Neural progenitor cell (in vitro differentiated cells): ENCODE measurements at regions not wholly inside any gene's neighbourhood (a gene's known extent, or its start where the extent isn't known, plus 50 kb on each side); places are given as distances from the start of the nearest gene placed in this dataset.
A peak's percentile ranks its signal among the peaks of the same experiment; 100 is the strongest.

Source experiments
- DNase-seq: peaks from one replicate; pipeline ENCODE4 v3.0.0-alpha.2; 2016; ENCODE audit warnings: low spot score
- H2AFZ ChIP-seq: fragments of 200-600 bp; sonication (generic); replicated peaks from 2 replicates; pipeline ENCODE4 v1.6.1; 2016; ENCODE audit warnings: antibody characterized with exemption
- H3F3A ChIP-seq: fragments of 200-600 bp; sonication (generic); 2 replicates; pipeline ENCODE4 v1.6.1; 2016; ENCODE audit warnings: antibody characterized with exemption, low read depth
- H3K27ac ChIP-seq: fragments of 200-600 bp; sonication (generic); 2 replicates; pipeline ENCODE4 v1.5.1; 2016; ENCODE audit warnings: mild to moderate bottlenecking
- H3K27me3 ChIP-seq: fragments of 200-600 bp; sonication (generic); 2 replicates; pipeline ENCODE4 v1.6.1; 2016; ENCODE audit warnings: mild to moderate bottlenecking, moderate library complexity
- H3K36me3 ChIP-seq: fragments of 200-600 bp; sonication (generic); 2 replicates; pipeline ENCODE4 v1.5.1; 2016
- H3K4me1 ChIP-seq: fragments of 200-600 bp; sonication (generic); 2 replicates; pipeline ENCODE4 v1.6.1; 2016; ENCODE audit warnings: mixed run types
- H3K4me2 ChIP-seq: fragments of 200-600 bp; sonication (generic); 2 replicates; pipeline ENCODE4 v1.6.1; 2016
- H3K4me3 ChIP-seq: fragments of 200-600 bp; sonication (generic); 2 replicates; pipeline ENCODE4 v1.5.1; 2016
- H3K79me2 ChIP-seq: fragments of 200-600 bp; sonication (generic); 2 replicates; pipeline ENCODE4 v1.6.1; 2016; ENCODE audit warnings: low read depth
- H3K9ac ChIP-seq: fragments of 200-600 bp; sonication (generic); 2 replicates; pipeline ENCODE4 v1.6.1; 2016
- H3K9me3 ChIP-seq: fragments of 200-600 bp; sonication (generic); 2 replicates; pipeline ENCODE4 v1.5.1; 2016; ENCODE audit warnings: low read depth
- H4K20me1 ChIP-seq: fragments of 200-600 bp; sonication (generic); 2 replicates; pipeline ENCODE4 v1.6.1; 2016; ENCODE audit warnings: low read depth
- H3K27ac Mint-ChIP-seq: 3 replicates; pipeline ENCODE4 v1.8.0; 2021; ENCODE audit warnings: mixed read lengths
- H3K27me3 Mint-ChIP-seq: 2 replicates; pipeline ENCODE4 v1.8.0; 2022; ENCODE audit warnings: low read depth, mild to moderate bottlenecking, inconsistent platforms, moderate library complexity, mixed read lengths; ENCODE audit not compliant: insufficient read depth
- H3K36me3 Mint-ChIP-seq: 3 replicates; pipeline ENCODE4 v1.8.0; 2021; ENCODE audit warnings: mixed read lengths
- H3K4me1 Mint-ChIP-seq: 3 replicates; pipeline ENCODE4 v1.8.0; 2021; ENCODE audit warnings: mixed read lengths
- H3K4me3 Mint-ChIP-seq: 3 replicates; pipeline ENCODE4 v1.8.0; 2021; ENCODE audit warnings: mild to moderate bottlenecking, moderate library complexity, mixed read lengths
- H3K9me3 Mint-ChIP-seq: 3 replicates; pipeline ENCODE4 v1.8.0; 2020; ENCODE audit warnings: mixed read lengths
- EZH2 ChIP-seq: fragments of 200-600 bp; sonication (generic); IDR thresholded peaks from 2 replicates; pipeline ENCODE4 v1.6.1; 2017; ENCODE audit warnings: antibody characterized with exemption, mild to moderate bottlenecking, moderate library complexity
- EZH2phosphoT487 ChIP-seq: fragments of 200-600 bp; sonication (generic); IDR thresholded peaks from 2 replicates; pipeline ENCODE4 v1.6.1; 2017; ENCODE audit warnings: antibody characterized with exemption
- TF ChIP-seq, protein P1 (sequence below): fragments of 200-600 bp; sonication (generic); IDR thresholded peaks from 2 replicates; pipeline ENCODE4 v1.5.1; 2017; ENCODE audit warnings: antibody characterized with exemption, mild to moderate bottlenecking

DNA sequence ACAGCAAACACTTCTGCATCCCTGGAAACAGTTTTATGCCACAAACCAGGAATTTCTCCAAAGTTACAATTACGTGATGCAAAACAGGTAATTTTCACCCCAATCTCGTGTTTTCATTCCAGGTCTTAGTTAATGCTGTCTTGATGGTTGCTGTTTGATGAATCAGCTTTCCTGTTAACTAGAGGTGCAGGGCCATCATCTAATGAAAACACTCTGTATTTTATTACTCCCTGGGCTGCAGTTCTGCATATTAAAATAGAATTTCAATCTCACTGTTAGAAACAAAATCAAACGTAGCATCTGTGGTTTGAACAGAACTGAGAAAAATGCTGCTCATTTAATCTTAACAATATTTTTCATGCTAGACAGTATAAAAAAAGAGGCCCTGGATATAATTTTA lies 129.4 kb downstream of the TUSC1 start:
- no peaks in the 10 kb centered on the region for H3F3A ChIP-seq
- no peak overlapping the region for H3K4me2 ChIP-seq
- no peaks in the 10 kb centered on the region for H4K20me1 ChIP-seq
- TF ChIP-seq EZH2phosphoT487 (no peak), EZH2 (no peak)
- TF ChIP-seq, protein P1, sequence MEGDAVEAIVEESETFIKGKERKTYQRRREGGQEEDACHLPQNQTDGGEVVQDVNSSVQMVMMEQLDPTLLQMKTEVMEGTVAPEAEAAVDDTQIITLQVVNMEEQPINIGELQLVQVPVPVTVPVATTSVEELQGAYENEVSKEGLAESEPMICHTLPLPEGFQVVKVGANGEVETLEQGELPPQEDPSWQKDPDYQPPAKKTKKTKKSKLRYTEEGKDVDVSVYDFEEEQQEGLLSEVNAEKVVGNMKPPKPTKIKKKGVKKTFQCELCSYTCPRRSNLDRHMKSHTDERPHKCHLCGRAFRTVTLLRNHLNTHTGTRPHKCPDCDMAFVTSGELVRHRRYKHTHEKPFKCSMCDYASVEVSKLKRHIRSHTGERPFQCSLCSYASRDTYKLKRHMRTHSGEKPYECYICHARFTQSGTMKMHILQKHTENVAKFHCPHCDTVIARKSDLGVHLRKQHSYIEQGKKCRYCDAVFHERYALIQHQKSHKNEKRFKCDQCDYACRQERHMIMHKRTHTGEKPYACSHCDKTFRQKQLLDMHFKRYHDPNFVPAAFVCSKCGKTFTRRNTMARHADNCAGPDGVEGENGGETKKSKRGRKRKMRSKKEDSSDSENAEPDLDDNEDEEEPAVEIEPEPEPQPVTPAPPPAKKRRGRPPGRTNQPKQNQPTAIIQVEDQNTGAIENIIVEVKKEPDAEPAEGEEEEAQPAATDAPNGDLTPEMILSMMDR = no peak
- no peaks in the 10 kb centered on the region for H3K9me3 ChIP-seq
- no peaks in the 10 kb centered on the region for H3K27me3 Mint-ChIP-seq
- no peaks in the 10 kb centered on the region for H3K79me2 ChIP-seq
- H3K9ac ChIP-seq = no peak overlapping the region
- H3K9me3 Mint-ChIP-seq = no peaks in the 10 kb centered on the region
- H3K4me1 ChIP-seq = no peaks in the 10 kb centered on the region
- no peaks in the 10 kb centered on the region for H3K36me3 ChIP-seq
- no peaks in the 10 kb centered on the region for H3K27me3 ChIP-seq
- DNase-seq = no peak
- no peaks in the 10 kb centered on the region for H3K36me3 Mint-ChIP-seq
- no peak overlapping the region for H3K4me3 ChIP-seq
- no peak overlapping the region for H3K27ac Mint-ChIP-seq
- no peak overlapping the region for H3K4me3 Mint-ChIP-seq
- no peak overlapping the region for H2AFZ ChIP-seq
- H3K4me1 Mint-ChIP-seq = no peaks in the 10 kb centered on the region
- H3K27ac ChIP-seq = no peak overlapping the region

DNA sequence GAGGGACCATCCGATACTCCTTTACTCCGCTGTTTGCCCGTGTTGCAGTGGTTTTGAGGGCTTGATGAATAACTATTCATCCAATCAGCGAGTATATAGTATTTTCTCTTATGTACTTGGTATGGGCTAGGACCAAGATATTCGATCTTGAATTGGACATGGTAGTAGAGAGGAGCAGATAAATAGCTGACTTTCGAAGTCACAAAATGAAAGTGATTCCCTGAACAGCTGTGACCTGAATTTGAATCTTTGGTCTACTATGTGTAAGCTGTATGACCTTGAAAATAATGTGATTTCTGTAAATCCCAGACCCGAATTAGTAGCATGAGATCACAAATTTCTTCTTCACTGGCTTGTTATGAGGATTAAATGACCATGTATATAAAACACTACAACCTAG lies 134.4 kb downstream of the TUSC1 start:
- Mint-ChIP-seq H3K4me3 (no peak overlapping the region), H3K36me3 (no peaks in the 10 kb centered on the region), H3K27ac (no peak overlapping the region), H3K4me1 (no peaks in the 10 kb centered on the region), H3K9me3 (no peaks in the 10 kb centered on the region), H3K27me3 (no peaks in the 10 kb centered on the region)
- no peak overlapping the region for H3K27ac ChIP-seq
- DNase-seq = no peak
- no peaks in the 10 kb centered on the region for H3K36me3 ChIP-seq
- peaks cover 7% of the 10 kb centered on the region for H3K4me1 ChIP-seq
- no peaks in the 10 kb centered on the region for H3K79me2 ChIP-seq
- H3K4me3 ChIP-seq = no peak overlapping the region
- no peak for TF ChIP-seq EZH2phosphoT487
- no peak for TF ChIP-seq EZH2
- TF ChIP-seq, protein P1 = no peak
- no peaks in the 10 kb centered on the region for H3F3A ChIP-seq
- H3K9ac ChIP-seq = no peak overlapping the region
- H4K20me1 ChIP-seq = no peaks in the 10 kb centered on the region
- no peak overlapping the region for H2AFZ ChIP-seq
- no peaks in the 10 kb centered on the region for H3K9me3 ChIP-seq
- H3K27me3 ChIP-seq = no peaks in the 10 kb centered on the region
- H3K4me2 ChIP-seq = no peak overlapping the region

- Histone ChIP-seq H4K20me1 (no peaks in the 10 kb centered on the region), H3K27me3 (no peaks in the 10 kb centered on the region), H3F3A (no peaks in the 10 kb centered on the region), H3K36me3 (no peaks in the 10 kb centered on the region), H3K4me2 (no peak overlapping the region), H3K27ac (no peak overlapping the region), H3K4me1 (peaks cover 18% of the 10 kb centered on the region), H3K9me3 (no peaks in the 10 kb centered on the region), H3K4me3 (no peak overlapping the region), H2AFZ (no peak overlapping the region), H3K9ac (no peak overlapping the region), H3K79me2 (no peaks in the 10 kb centered on the region)
- no peak for TF ChIP-seq EZH2
- no peak for TF ChIP-seq EZH2phosphoT487
- TF ChIP-seq, protein P1 = no peak
- no peaks in the 10 kb centered on the region for H3K27me3 Mint-ChIP-seq
- no peak overlapping the region for H3K4me3 Mint-ChIP-seq
- no peaks in the 10 kb centered on the region for H3K36me3 Mint-ChIP-seq
- no peak overlapping the region for H3K27ac Mint-ChIP-seq
- DNase-seq = no peak
- H3K9me3 Mint-ChIP-seq = no peaks in the 10 kb centered on the region
- no peaks in the 10 kb centered on the region for H3K4me1 Mint-ChIP-seq
Observed at GRCh38 chr9:25542319-25542718, 135.9 kb downstream of the TUSC1 start.

DNA sequence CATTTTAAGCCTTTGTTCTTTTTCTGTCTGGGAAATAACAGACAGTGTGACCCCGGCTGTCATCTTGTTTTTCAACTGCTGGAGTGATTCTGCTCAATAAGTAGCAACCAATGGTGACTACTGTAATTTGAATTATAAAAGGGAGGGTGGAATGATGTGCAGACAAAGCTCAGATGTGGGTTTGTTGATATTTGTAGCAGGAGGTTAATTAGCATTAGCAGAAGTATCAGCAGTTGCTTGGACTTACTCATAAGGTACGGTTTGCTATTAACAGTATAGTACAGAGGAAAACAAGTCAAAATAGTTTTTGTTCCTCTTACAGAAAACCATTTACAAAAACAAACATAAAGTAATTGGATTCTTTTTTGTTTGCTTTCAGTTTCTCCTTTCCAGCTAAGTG lies 140.4 kb downstream of the TUSC1 start:
- Histone ChIP-seq H3K36me3 (no peaks in the 10 kb centered on the region), H3K9ac (no peak overlapping the region), H3K4me1 (peaks cover 18% of the 10 kb centered on the region), H4K20me1 (no peaks in the 10 kb centered on the region), H3K4me3 (no peak overlapping the region), H3F3A (no peaks in the 10 kb centered on the region), H3K79me2 (no peaks in the 10 kb centered on the region), H3K27me3 (no peaks in the 10 kb centered on the region), H3K27ac (no peak overlapping the region), H3K9me3 (no peaks in the 10 kb centered on the region), H3K4me2 (peak overlapping the region; percentile 43), H2AFZ (peak overlapping the region; percentile 1)
- no peak for DNase-seq
- no peak overlapping the region for H3K4me3 Mint-ChIP-seq
- H3K4me1 Mint-ChIP-seq = no peaks in the 10 kb centered on the region
- H3K27ac Mint-ChIP-seq = no peak overlapping the region
- H3K9me3 Mint-ChIP-seq = no peaks in the 10 kb centered on the region
- no peaks in the 10 kb centered on the region for H3K27me3 Mint-ChIP-seq
- H3K36me3 Mint-ChIP-seq = no peaks in the 10 kb centered on the region
- TF ChIP-seq EZH2phosphoT487 (no peak), EZH2 (no peak)
- TF ChIP-seq, protein P1 = no peak
